ENCODE measurements at regions not wholly inside any gene's neighbourhood (a gene's known extent, or its start where the extent isn't known, plus 50 kb on each side); places are given as distances from the start of the nearest gene placed in this dataset.

- CTCF ChIA-PET (ENCODE audit: low intra/inter-chr PET ratio, low total read pairs), result no interaction called here
- H3K36me3 ChIP-seq (replicated peaks in 1 of 2; ENCODE audit: control insufficient read depth in 1 of 2, insufficient read depth in 2 of 2, low read length in 2 of 2), result no peaks in the 10 kb centered on the region
- H4K20me1 ChIP-seq (ENCODE audit: insufficient read depth, low read length), result no peaks in the 10 kb centered on the region
- FAIRE-seq, result no peak
- no peak for ATAC-seq
- no peaks in the 10 kb centered on the region for H3K9me3 ChIP-seq (ENCODE audit: low read length)
- POLR2A ChIA-PET, result no interaction called here
- BruUV-seq (replicated peaks), result no TSS peak
- 78% methylated on average over 2 of the region's 2 CpGs for whole genome bisulfite sequencing (ENCODE audit: low lambda C conversion rate)
- no peaks in the 10 kb centered on the region for H3K79me2 ChIP-seq (ENCODE audit: insufficient read depth, low read length)
- intact Hi-C loops (cut with micrococcal nuclease; ENCODE audit: unreplicated experiment) (no loop called here), in situ Hi-C loops (cut with HindIII; ENCODE audit: extremely low pct_ligation_motif_present, low pct_unique_long_range_greater_than_20kb) (no loop called here)
- no peak for DNase-seq (ENCODE audit: low spot score)
- H2AFZ ChIP-seq (ENCODE audit: low read length), result no peak overlapping the region
- TF ChIP-seq RARG (CRISPR knock-in tag; IDR thresholded peaks at IDR 0.05; ENCODE audit: low read depth) (no peak), ZFP36L1 (CRISPR knock-in tag; IDR thresholded peaks at IDR 0.05) (no peak), DDIT3 (CRISPR knock-in tag; IDR thresholded peaks at IDR 0.05) (no peak), CHD4 (IDR thresholded peaks at IDR 0.05; ENCODE audit: borderline replicate concordance, low read length) (no peak), FOXC1 (CRISPR knock-in tag; IDR thresholded peaks at IDR 0.05; ENCODE audit: borderline replicate concordance) (no peak), XBP1 (CRISPR knock-in tag; IDR thresholded peaks at IDR 0.05) (no peak), TAF1 (CRISPR knock-in tag; IDR thresholded peaks at IDR 0.05) (no peak), ZBTB7A (CRISPR knock-in tag; IDR thresholded peaks at IDR 0.05) (no peak), MTF1 (CRISPR knock-in tag; IDR thresholded peaks at IDR 0.05) (no peak), MEIS2 (CRISPR knock-in tag; IDR thresholded peaks at IDR 0.05) (no peak), NR3C1 (CRISPR knock-in tag; IDR thresholded peaks at IDR 0.05) (no peak), STAT5B (CRISPR knock-in tag; IDR thresholded peaks at IDR 0.05) (no peak)
- no peaks in the 10 kb centered on the region for H3K27me3 ChIP-seq (ENCODE audit: control insufficient read depth in 1 of 2, insufficient read depth in 2 of 2, low read length in 2 of 2)
- no peak overlapping the region for H3K4me3 ChIP-seq (replicated peaks in 1 of 3; ENCODE audit: insufficient read depth in 1 of 3, low read depth in 2 of 3, low read length in 3 of 3)
- H3K4me1 ChIP-seq (ENCODE audit: insufficient read depth, low read length), result no peaks in the 10 kb centered on the region
- no peak overlapping the region for H3K9ac ChIP-seq (ENCODE audit: insufficient read depth, low read depth, low read length)
- no peak overlapping the region for H3K4me2 ChIP-seq (ENCODE audit: low read depth, low read length)
- no peak overlapping the region for H3K27ac ChIP-seq (ENCODE audit: extremely low read length, insufficient read depth, low read length)
Observed at GRCh38 chr4:110357521-110357920, 118.4 kb upstream of the ENPEP start.

- H3K4me1 ChIP-seq (ENCODE audit: insufficient read depth, low read length), result no peaks in the 10 kb centered on the region
- no TSS peak for BruUV-seq (replicated peaks)
- H3K4me3 ChIP-seq (replicated peaks in 1 of 3; ENCODE audit: insufficient read depth in 1 of 3, low read depth in 2 of 3, low read length in 3 of 3), result no peak overlapping the region
- H3K36me3 ChIP-seq (replicated peaks in 1 of 2; ENCODE audit: control insufficient read depth in 1 of 2, insufficient read depth in 2 of 2, low read length in 2 of 2), result no peaks in the 10 kb centered on the region
- no peaks in the 10 kb centered on the region for H4K20me1 ChIP-seq (ENCODE audit: insufficient read depth, low read length)
- CTCF ChIA-PET (ENCODE audit: low intra/inter-chr PET ratio, low total read pairs), result no interaction called here
- no peak for FAIRE-seq
- no peak overlapping the region for H3K4me2 ChIP-seq (ENCODE audit: low read depth, low read length)
- no peaks in the 10 kb centered on the region for H3K27me3 ChIP-seq (ENCODE audit: control insufficient read depth in 1 of 2, insufficient read depth in 2 of 2, low read length in 2 of 2)
- no peaks in the 10 kb centered on the region for H3K79me2 ChIP-seq (ENCODE audit: insufficient read depth, low read length)
- no peak overlapping the region for H3K9ac ChIP-seq (ENCODE audit: insufficient read depth, low read depth, low read length)
- WGBS (ENCODE audit: low lambda C conversion rate), result 0% methylated on average over 4 of the region's 4 CpGs
- H3K9me3 ChIP-seq (ENCODE audit: low read length), result no peaks in the 10 kb centered on the region
- intact Hi-C loops (cut with micrococcal nuclease; ENCODE audit: unreplicated experiment) (no loop called here), in situ Hi-C loops (cut with HindIII; ENCODE audit: extremely low pct_ligation_motif_present, low pct_unique_long_range_greater_than_20kb) (no loop called here)
- no peak for ATAC-seq
- POLR2A ChIA-PET, result no interaction called here
- H3K27ac ChIP-seq (ENCODE audit: extremely low read length, insufficient read depth, low read length), result no peak overlapping the region
- H2AFZ ChIP-seq (ENCODE audit: low read length), result no peak overlapping the region
- DNase-seq (ENCODE audit: low spot score), result no peak
- no peak for TF ChIP-seq GLI4 (CRISPR knock-in tag; IDR thresholded peaks at IDR 0.05; ENCODE audit: borderline replicate concordance)
- TF ChIP-seq CENPX (CRISPR knock-in tag; IDR thresholded peaks at IDR 0.05), result no peak
- TF ChIP-seq GABPA (IDR thresholded peaks at IDR 0.05; ENCODE audit: low read depth, low read length), result no peak
- TF ChIP-seq GABPA (CRISPR knock-in tag; IDR thresholded peaks at IDR 0.05; ENCODE audit: low read depth), result no peak
- no peak for TF ChIP-seq ZNF589 (CRISPR knock-in tag; conservative IDR thresholded peaks at IDR 0.05)
- no peak for TF ChIP-seq SMC3 (IDR thresholded peaks at IDR 0.05; ENCODE audit: low read length)
- TF ChIP-seq HOXD1 (CRISPR knock-in tag; IDR thresholded peaks at IDR 0.05), result no peak
- TF ChIP-seq MYNN (CRISPR knock-in tag; IDR thresholded peaks at IDR 0.05; ENCODE audit: low read depth), result no peak
- TF ChIP-seq PAF1 (CRISPR knock-in tag; IDR thresholded peaks at IDR 0.05), result no peak
Observed at GRCh38 chr4:110354460-110354859, 121.5 kb upstream of the ENPEP start.

Measured in HepG2 (cell line).